ENCODE measurements at regions not wholly inside any gene's neighbourhood (a gene's known extent, or its start where the extent isn't known, plus 50 kb on each side); places are given as distances from the start of the nearest gene placed in this dataset.

DNA sequence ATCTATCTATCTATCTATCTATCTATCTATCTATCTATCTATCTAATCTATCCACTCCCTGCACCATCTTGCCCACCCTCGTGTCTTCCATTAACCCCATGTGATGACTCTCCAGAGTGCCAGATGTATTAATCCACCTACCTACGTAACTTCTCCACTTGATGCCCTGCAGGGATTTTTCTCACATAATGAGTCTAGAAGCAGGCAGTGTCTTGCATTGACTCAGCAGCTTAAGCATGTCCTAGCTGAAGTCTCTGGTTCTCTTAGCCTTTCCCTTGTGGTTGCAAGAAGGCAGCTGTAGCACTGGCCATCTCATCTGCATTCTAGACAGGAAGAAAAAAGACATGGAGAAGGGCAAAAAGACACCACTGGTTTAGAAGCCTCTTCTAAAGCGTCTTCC is 96.7 kb upstream of the ALDH1B1 start:
- TF ChIP-seq, protein P1, sequence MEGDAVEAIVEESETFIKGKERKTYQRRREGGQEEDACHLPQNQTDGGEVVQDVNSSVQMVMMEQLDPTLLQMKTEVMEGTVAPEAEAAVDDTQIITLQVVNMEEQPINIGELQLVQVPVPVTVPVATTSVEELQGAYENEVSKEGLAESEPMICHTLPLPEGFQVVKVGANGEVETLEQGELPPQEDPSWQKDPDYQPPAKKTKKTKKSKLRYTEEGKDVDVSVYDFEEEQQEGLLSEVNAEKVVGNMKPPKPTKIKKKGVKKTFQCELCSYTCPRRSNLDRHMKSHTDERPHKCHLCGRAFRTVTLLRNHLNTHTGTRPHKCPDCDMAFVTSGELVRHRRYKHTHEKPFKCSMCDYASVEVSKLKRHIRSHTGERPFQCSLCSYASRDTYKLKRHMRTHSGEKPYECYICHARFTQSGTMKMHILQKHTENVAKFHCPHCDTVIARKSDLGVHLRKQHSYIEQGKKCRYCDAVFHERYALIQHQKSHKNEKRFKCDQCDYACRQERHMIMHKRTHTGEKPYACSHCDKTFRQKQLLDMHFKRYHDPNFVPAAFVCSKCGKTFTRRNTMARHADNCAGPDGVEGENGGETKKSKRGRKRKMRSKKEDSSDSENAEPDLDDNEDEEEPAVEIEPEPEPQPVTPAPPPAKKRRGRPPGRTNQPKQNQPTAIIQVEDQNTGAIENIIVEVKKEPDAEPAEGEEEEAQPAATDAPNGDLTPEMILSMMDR (IDR thresholded peaks at IDR 0.05; ENCODE audit: low read depth, low read length): no peak
- no peak for TF ChIP-seq EZH2phosphoT487 (IDR thresholded peaks at IDR 0.05; ENCODE audit: low read depth)

All from OCI-LY3 (cell line).